Cerebellar nuclear complex (tissue), 1 donor: ENCODE measurements at regions not wholly inside any gene's neighbourhood (a gene's known extent, or its start where the extent isn't known, plus 50 kb on each side); places are given as distances from the start of the nearest gene placed in this dataset.

Experiments used
- DNase-seq, 2 experiments: peaks; one replicate each; lab custom pipeline; 2025; lab: John Stamatoyannopoulos, UW

- DNase-seq: no peak
Measured at GRCh38 chr6:92635553-92636153, 783.7 kb downstream of the EPHA7 start.

DNA sequence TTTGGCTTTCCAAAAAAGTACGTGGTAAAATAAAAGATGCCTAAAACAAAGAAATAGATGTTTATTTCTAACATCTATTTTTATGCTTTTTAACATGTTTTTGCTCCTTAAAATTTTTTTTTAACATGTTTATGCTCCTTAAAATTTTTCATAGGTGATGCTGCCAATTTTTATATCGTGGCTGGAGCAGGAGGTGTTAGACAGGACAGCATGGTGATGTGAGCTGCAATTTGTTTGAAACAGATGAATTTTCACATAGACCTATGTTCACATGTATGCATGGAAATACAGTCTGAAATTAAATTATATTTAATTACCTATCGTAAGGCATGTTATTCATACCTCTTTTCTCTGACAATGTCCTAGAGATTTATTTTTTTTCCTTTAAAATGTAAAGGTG, 784.8 kb downstream of the EPHA7 start:
- DNase-seq: no peak

GRCh38 chr6:92623431-92623830, 795.9 kb downstream of the EPHA7 start:
- no peak for DNase-seq

DNA sequence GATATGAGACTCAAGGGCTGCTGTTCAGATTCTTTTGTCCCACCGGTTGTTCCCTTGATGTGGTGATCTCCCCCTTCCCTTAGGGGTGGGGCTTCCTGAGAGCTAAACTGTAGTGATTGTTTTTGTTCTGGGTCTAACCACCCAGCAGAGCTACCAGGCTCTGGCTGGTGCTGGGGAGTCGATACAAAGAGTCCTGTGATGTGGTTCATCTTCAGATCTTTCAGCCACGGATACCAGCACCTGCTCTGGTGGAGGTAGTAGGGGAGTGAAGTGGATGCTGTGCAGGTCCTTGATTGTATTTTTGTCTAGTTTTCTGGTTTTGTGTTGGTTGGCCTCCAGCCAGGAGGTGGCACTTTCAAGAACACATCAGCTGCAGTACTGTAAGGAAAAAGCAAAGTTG, 801.6 kb downstream of the EPHA7 start:
- no peak for DNase-seq

- no peak for DNase-seq
Measured at GRCh38 chr6:92608751-92609150, 810.6 kb downstream of the EPHA7 start.

DNA sequence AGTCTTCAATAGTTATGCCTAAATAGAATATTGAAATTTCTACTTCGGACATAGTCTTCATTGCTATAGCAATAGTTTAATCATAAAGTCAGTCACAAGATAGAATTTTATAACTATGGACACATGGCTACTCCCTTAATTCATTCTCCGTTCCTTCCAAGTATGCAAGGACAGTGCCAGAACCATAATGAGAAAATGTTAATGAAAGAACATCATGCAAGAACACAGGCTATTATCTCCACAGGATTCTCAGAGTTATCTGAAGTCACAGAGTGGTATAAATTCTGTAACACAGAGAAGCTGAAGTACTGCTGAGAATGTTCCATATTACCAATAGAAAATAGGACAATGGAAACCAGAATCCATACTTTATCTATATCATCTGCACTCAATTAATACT, 826.2 kb downstream of the EPHA7 start:
- DNase-seq: no peak

- no peak for DNase-seq
Measured at GRCh38 chr6:92589996-92590395, 829.4 kb downstream of the EPHA7 start.

DNA sequence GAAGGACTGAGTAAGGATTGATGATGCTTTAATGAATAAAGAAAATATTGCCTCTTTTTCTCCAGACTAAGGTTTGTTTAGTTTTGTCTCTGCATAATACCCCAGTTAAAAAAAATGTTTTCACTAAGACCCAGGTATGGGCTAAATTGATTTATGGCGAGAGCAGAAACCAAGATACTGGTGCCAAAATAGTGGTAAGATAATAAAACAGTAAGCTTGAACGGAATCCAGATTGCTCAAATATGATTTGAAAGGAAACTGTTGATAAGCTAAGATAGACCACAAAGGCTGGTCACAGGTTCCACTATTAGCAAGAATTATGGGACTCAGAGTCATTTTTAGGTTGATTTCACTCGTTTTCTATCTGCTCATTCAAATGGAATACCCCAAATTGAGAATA, 831.2 kb downstream of the EPHA7 start:
- no peak for DNase-seq

DNA sequence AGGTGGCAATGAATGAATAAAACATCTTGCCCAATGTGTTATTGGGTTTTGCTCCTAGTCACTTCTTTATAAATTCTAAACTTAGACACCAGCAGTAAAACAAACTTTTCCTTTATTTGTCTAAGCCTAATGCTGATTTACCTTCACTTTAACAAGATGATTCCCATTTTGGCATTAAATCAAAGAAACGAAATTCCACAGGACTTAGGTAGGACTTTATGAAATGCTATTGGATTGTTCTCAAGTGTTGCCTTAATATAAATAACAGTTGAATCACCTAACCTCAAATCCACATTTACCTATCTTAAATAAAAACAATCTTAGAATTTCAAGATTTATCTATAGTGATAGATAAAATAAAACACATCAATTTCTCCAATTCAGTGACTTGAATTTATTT, 831.8 kb downstream of the EPHA7 start:
- no peak for DNase-seq

- no peak for DNase-seq
Measured at GRCh38 chr6:92586236-92586977, 833.0 kb downstream of the EPHA7 start.

- DNase-seq: no peak
Measured at GRCh38 chr6:92582211-92582610, 837.1 kb downstream of the EPHA7 start.

DNA sequence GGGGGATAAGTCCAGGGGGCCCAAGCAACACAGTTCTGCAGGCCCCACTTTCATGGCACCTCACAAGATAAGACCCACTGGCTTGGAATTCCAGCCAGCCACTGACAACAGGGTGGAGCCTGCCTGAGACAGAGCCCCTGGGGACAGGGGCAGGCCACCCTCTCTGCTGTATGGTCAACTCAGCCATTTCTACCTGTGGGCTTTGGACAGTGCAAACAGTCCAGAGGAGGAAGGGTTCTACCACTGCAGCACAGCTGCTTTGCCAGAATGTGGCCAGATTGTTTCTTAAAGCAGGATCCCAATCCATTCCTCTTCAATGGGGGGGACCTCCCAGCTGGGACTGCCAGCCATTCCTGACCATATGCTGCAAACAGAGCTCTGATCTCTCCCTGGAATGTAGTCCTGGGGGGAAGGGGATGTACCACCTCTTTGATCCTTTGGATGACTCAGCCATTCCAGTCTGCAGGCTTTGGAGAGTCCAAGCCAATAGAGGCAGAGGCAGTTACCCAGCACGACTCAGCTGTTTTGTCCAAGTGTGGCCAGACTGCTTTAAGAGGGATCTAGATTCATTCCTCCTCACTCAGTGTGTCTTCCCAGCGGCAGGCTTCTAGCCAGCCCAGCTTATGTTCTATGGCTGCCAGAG, 842.2 kb downstream of the EPHA7 start:
- no peak for DNase-seq

- DNase-seq: no peak
Measured at GRCh38 chr6:92568541-92568940, 850.8 kb downstream of the EPHA7 start.

GRCh38 chr6:92566632-92567031, 852.7 kb downstream of the EPHA7 start:
- DNase-seq: no peak

- DNase-seq: no peak
Measured at GRCh38 chr6:92564376-92564775, 855.0 kb downstream of the EPHA7 start.

DNA sequence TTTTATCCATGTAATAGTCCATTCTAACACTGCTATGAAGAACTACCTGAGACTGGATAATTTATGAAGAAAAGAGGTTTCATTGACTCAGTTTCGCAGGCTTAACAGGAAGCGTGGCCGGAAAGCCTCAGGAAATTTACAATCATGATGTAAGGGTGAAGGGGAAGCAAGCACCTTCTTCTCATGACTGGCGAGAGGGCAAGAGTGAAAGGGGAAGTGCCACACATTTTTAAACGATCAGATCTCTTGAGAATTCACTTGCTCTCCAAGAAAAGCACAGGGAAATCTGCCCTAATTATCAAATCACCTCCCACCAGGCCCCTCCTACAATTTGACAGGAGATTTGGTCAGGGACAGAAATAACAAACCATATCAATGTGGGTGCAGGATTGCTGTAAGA, 859.7 kb downstream of the EPHA7 start:
- DNase-seq: no peak

- DNase-seq: no peak
Measured at GRCh38 chr6:92559003-92559402, 860.4 kb downstream of the EPHA7 start.

GRCh38 chr6:92550501-92550900, 868.9 kb downstream of the EPHA7 start:
- DNase-seq: no peak

GRCh38 chr6:92545861-92546260, 873.5 kb downstream of the EPHA7 start:
- DNase-seq: no peak

- no peak for DNase-seq
Measured at GRCh38 chr6:92541448-92542060, 877.8 kb downstream of the EPHA7 start.

- no peak for DNase-seq
Measured at GRCh38 chr6:92538926-92539325, 880.4 kb downstream of the EPHA7 start.

- DNase-seq: no peak
Measured at GRCh38 chr6:92538275-92538674, 881.1 kb downstream of the EPHA7 start.

- DNase-seq: no peak
Measured at GRCh38 chr6:92534109-92534508, 885.2 kb downstream of the EPHA7 start.
